GM10266 (cell line): ENCODE measurements at regions not wholly inside any gene's neighbourhood (a gene's known extent, or its start where the extent isn't known, plus 50 kb on each side); places are given as distances from the start of the nearest gene placed in this dataset.

Experiments
- DNase-seq: peaks from one replicate; pipeline ENCODE4 v3.0.0; 2012; ENCODE audit errors: extremely low spot score
- TF ChIP-seq, protein P1 (sequence below): IDR thresholded peaks from 2 replicates; pipeline ENCODE4 v1.5.1; 2012; ENCODE audit warnings: mild to moderate bottlenecking, low read depth; ENCODE audit not compliant: control insufficient read depth, insufficient read depth; ENCODE audit errors: missing control alignments

DNA sequence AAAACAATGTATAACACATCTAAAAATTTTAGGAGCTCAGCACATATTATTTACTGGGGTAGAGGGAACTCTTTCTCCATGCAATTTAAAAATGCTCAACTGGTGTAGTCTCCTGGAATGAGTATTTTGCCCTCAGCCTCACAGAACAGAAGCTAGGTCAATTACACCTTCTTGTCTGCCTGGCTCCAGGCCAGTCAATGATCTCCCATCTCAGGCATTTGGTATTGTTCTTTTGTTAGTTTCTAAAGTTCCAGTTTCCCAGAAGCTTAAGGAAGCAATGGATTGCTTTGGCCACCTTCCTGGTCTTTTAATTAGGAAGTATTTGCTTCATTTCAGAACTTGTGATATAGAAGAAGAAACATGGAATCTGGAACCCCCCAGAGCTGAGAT lies 360.3 kb upstream of the ASIC2 start:
- TF ChIP-seq, protein P1, sequence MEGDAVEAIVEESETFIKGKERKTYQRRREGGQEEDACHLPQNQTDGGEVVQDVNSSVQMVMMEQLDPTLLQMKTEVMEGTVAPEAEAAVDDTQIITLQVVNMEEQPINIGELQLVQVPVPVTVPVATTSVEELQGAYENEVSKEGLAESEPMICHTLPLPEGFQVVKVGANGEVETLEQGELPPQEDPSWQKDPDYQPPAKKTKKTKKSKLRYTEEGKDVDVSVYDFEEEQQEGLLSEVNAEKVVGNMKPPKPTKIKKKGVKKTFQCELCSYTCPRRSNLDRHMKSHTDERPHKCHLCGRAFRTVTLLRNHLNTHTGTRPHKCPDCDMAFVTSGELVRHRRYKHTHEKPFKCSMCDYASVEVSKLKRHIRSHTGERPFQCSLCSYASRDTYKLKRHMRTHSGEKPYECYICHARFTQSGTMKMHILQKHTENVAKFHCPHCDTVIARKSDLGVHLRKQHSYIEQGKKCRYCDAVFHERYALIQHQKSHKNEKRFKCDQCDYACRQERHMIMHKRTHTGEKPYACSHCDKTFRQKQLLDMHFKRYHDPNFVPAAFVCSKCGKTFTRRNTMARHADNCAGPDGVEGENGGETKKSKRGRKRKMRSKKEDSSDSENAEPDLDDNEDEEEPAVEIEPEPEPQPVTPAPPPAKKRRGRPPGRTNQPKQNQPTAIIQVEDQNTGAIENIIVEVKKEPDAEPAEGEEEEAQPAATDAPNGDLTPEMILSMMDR, result no peak

DNA sequence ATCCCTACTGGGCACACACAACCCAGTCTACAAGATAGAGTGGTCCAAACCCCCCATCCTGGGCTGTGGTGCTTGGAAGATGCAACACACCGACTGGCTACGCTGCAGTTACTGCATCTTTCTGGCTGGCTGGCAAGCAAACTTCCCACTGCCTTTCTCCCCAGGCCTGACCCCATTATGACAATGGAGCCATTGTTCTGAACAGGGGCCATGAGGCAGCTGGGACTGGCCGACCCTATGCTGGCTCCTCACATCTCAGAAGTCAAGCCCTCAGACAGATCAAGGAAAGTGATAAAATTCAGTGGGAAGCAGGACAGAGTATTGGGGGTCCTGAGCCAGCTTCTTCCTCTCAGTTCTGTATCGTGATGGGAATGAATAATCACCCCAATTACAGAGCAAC lies 364.1 kb upstream of the ASIC2 start:
- TF ChIP-seq, protein P1, result no peak

More for the DNA sequence above, 360.3 kb upstream of the ASIC2 start:
- no peak for DNase-seq

DNA sequence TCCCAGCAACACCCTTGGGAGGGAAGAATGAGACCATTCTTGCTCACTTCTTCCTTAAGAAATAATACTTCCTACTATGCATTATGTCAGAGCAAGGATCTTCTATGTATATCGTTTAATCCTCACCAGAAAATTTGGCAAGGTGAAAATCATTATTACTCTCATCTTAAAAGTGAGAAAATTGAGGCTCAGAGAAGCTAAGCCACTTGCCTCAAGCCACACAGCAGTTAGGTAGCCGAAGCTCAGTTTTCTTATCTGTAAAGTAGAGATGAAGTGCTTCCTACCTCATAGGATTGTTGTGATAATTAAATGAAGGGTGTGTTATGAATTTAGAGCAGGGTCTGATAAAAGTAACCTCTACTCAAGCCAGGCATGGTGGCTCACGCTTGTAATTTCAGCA lies 368.9 kb upstream of the ASIC2 start:
- TF ChIP-seq, protein P1, result no peak

More for the DNA sequence above, 364.1 kb upstream of the ASIC2 start:
- DNase-seq, result no peak

DNA sequence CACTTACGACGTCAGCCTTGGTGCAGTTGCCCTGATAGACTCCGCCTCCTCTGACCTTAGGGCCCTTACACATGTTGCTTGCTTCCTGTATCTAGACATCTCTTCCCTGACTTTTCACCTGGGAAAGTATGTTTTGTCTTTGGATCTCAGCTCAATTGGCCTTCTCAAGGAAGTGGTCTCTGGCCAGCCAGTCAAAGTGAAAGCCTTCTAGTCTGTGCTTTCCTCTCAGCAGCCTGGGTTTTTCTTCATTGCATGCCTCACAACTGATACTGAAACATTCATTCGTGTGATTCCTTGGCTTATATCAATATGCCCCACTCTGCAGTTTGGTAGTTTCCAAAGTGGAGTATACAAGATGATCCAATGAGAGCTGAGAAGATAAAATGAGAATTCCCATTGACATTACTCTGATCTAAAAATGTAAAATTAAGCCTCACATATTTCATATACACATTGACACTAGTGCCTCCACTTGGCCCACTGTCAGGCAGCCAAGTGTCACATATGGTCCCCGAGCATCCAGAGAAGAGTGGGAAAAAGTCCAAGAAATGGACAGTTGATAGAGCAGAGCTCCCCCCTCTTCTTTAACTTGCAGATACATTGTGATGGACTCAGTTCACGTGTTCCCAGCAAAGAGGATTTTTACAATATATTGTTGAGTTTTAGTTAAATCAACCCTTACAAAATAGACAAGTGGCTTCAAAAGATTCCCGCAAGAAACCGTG lies 371.2 kb upstream of the ASIC2 start:
- no peak for DNase-seq
- TF ChIP-seq, protein P1, result no peak

More for the DNA sequence above, 368.9 kb upstream of the ASIC2 start:
- no peak for DNase-seq

DNA sequence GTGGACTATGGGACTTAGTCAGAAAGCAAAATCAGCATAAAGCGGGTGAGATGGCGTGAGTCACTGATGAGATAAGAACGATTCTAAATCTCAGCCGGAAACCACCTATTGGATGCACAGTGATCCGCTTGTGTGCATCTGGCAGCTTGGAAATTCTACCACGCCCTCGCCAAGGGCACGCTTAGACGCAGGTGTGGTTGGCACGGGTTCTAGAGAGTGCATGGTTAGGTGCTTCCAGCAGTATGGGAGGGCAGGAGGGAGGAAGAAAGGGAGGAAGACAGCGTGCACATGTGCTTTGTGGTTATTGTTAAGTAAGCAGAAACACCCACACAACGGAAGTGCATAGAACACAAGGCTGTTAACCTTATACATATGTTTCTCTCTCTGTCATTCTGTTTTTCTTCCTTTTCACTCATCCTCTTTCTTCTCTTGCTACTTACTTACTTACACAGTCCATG lies 374.0 kb upstream of the ASIC2 start:
- no peak for DNase-seq

DNA sequence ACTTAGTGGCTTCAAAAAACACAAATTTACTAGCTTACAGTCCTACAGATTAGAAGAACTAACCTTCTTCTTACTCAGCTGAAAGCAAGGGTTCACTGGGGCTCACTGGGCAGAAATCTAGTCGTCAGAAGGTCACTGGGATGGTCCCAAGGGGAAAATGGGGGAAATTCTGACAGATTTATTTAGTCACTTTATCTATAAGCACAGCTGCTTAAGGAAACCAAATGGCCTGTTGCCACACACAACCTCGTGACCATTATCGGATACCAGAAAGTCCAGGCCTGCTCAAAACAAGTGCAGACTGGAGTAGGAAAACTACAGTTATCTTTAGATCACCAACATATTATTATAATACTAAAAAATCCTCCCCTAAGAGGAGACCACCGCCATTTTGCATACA lies 374.6 kb upstream of the ASIC2 start:
- TF ChIP-seq, protein P1, result no peak
- no peak for DNase-seq

More for the DNA sequence above, 374.0 kb upstream of the ASIC2 start:
- TF ChIP-seq, protein P1, result no peak

DNA sequence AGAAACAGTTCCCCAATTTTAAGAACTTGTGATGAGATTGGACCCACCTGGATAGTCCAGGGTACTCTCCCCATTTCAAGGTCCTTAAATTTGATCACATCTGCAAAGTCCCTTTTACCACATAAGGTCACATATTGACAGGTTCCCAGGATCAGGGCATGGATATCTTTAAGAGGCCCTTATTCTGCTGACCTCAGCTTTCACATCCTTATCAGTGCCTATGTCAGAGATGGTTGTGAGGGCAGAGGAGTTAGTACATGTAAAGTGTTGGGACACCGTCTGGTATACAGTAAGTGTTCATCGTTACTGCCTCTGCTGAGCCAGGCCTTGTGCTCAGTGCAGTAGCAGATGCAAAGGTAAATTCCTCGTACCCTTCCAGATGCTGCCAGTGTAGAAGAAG lies 375.4 kb upstream of the ASIC2 start:
- DNase-seq, result no peak
- TF ChIP-seq, protein P1, result no peak
